ENCODE measurements at regions not wholly inside any gene's neighbourhood (a gene's known extent, or its start where the extent isn't known, plus 50 kb on each side); places are given as distances from the start of the nearest gene placed in this dataset.

DNA sequence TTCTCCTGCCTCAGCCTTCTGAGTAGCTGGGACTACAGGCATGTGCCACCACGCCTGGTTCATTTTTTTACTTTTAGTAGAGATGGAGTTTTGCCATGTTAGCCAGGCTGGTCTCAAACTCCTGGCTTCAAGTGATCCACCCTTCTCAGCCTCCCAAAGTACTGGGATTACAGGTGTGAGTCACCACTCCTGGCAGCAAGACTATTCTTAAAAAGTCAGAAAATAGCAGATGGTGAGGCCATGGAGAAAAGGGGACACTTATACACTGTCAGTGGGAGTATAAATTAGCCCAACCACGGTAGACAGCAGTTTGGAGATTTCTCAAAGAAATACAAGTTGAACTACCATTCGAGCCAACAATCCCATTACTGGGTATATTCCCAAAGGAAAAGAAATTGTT is 603.3 kb upstream of the TBL1XR1 start:
- Histone ChIP-seq H3K9me3 (no peaks in the 10 kb centered on the region), H3K4me1 (no peaks in the 10 kb centered on the region), H3K27me3 (no peaks in the 10 kb centered on the region), H3K36me3 (no peaks in the 10 kb centered on the region), H3K27ac (no peak overlapping the region), H3K4me3 (no peak overlapping the region)
- no peak for TF ChIP-seq CTCF (IDR thresholded peaks at IDR 0.05)
- no peak for DNase-seq (ENCODE audit: low spot score)

GRCh38 chr3:177802151-177802900 is 605.0 kb upstream of the TBL1XR1 start:
- H3K9me3 ChIP-seq = no peaks in the 10 kb centered on the region
- TF ChIP-seq CTCF (IDR thresholded peaks at IDR 0.05) = no peak
- no peak overlapping the region for H3K27ac ChIP-seq
- no peaks in the 10 kb centered on the region for H3K4me1 ChIP-seq
- no peak overlapping the region for H3K4me3 ChIP-seq
- no peak for DNase-seq (ENCODE audit: low spot score)
- no peaks in the 10 kb centered on the region for H3K27me3 ChIP-seq
- no peaks in the 10 kb centered on the region for H3K36me3 ChIP-seq

DNA sequence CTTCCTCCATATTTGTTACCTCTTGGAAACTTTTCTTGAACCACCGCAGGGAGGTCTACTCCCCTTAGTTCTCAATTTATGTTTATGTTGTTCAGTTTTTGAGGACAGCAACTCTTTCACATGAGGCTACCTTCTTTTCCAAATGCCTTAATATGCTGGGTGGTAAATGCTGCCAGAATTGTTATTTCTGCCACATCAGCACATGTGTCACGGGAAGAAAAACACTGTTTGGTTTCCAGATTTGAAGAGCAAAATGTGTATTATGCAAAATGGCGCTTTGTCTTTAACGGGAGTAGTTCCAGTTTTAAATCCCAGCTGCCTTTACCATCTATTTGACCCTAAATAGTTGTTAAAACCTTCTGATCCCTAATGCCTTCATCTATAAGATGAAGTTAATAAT is 606.2 kb upstream of the TBL1XR1 start:
- Histone ChIP-seq H3K4me1 (no peaks in the 10 kb centered on the region), H3K27ac (no peak overlapping the region), H3K9me3 (no peaks in the 10 kb centered on the region), H3K36me3 (no peaks in the 10 kb centered on the region), H3K27me3 (no peaks in the 10 kb centered on the region), H3K4me3 (no peak overlapping the region)
- no peak for TF ChIP-seq CTCF (IDR thresholded peaks at IDR 0.05)
- DNase-seq (ENCODE audit: low spot score) = no peak

- no peak for DNase-seq (ENCODE audit: low spot score)
- no peak for TF ChIP-seq CTCF (IDR thresholded peaks at IDR 0.05)
- Histone ChIP-seq H3K27ac (no peak overlapping the region), H3K36me3 (no peaks in the 10 kb centered on the region), H3K4me3 (no peak overlapping the region), H3K4me1 (no peaks in the 10 kb centered on the region), H3K9me3 (no peaks in the 10 kb centered on the region), H3K27me3 (no peaks in the 10 kb centered on the region)
Observed at GRCh38 chr3:177804032-177804431, 606.8 kb upstream of the TBL1XR1 start.

- no peak for TF ChIP-seq CTCF (IDR thresholded peaks at IDR 0.05)
- no peaks in the 10 kb centered on the region for H3K27me3 ChIP-seq
- no peak overlapping the region for H3K4me3 ChIP-seq
- no peaks in the 10 kb centered on the region for H3K9me3 ChIP-seq
- H3K36me3 ChIP-seq = no peaks in the 10 kb centered on the region
- no peaks in the 10 kb centered on the region for H3K4me1 ChIP-seq
- no peak for DNase-seq (ENCODE audit: low spot score)
- H3K27ac ChIP-seq = no peak overlapping the region
Observed at GRCh38 chr3:177804646-177805045, 607.4 kb upstream of the TBL1XR1 start.
